ENCODE measurements at regions not wholly inside any gene's neighbourhood (a gene's known extent, or its start where the extent isn't known, plus 50 kb on each side); places are given as distances from the start of the nearest gene placed in this dataset.

DNA sequence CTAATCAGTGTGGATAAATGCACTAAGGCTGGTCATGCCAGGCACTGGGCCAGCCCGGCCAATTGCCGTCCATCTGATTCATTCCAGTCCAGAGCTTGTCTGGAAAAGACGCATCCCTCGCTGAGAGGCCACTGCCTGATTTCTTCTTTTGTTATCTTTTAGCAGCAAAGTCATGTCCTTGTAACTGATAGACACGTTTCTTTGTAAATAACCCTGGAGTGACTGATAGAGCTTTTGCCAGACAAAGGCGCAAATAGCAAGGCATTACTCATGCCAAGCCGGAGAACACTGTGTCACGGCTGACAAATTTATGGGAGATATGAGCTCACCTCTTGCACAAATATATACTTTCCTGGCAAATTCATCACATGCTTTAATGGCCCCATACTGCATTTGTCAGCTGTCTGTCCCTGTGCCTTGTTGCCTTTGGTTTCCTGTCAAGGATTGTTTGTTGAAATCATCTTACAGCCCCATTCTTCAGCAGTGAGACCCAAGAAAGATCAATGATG, 164.4 kb downstream of the ETAA1 start:
- TF ChIP-seq CEBPB (IDR thresholded peaks at IDR 0.05; ENCODE audit: low read depth): no peak
- no peak for TF ChIP-seq EZH2 (IDR thresholded peaks at IDR 0.05)
- TF ChIP-seq POLR2A (IDR thresholded peaks at IDR 0.05; ENCODE audit: borderline replicate concordance, extremely low read depth, insufficient read depth, insufficient read length): no peak
- TF ChIP-seq, protein P1, sequence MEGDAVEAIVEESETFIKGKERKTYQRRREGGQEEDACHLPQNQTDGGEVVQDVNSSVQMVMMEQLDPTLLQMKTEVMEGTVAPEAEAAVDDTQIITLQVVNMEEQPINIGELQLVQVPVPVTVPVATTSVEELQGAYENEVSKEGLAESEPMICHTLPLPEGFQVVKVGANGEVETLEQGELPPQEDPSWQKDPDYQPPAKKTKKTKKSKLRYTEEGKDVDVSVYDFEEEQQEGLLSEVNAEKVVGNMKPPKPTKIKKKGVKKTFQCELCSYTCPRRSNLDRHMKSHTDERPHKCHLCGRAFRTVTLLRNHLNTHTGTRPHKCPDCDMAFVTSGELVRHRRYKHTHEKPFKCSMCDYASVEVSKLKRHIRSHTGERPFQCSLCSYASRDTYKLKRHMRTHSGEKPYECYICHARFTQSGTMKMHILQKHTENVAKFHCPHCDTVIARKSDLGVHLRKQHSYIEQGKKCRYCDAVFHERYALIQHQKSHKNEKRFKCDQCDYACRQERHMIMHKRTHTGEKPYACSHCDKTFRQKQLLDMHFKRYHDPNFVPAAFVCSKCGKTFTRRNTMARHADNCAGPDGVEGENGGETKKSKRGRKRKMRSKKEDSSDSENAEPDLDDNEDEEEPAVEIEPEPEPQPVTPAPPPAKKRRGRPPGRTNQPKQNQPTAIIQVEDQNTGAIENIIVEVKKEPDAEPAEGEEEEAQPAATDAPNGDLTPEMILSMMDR (IDR thresholded peaks at IDR 0.05 in 2 of 3, conservative IDR thresholded peaks at IDR 0.05 in 1 of 3; ENCODE audit: borderline replicate concordance in 1 of 3, insufficient read depth in 1 of 3, low read depth in 2 of 3, low read length in 2 of 3): no peak
- TF ChIP-seq SIN3A (IDR thresholded peaks at IDR 0.05; ENCODE audit: low read depth): no peak
- TF ChIP-seq POLR2AphosphoS5 (IDR thresholded peaks at IDR 0.05; ENCODE audit: low read depth, low read length): no peak
- TF ChIP-seq, protein P2, sequence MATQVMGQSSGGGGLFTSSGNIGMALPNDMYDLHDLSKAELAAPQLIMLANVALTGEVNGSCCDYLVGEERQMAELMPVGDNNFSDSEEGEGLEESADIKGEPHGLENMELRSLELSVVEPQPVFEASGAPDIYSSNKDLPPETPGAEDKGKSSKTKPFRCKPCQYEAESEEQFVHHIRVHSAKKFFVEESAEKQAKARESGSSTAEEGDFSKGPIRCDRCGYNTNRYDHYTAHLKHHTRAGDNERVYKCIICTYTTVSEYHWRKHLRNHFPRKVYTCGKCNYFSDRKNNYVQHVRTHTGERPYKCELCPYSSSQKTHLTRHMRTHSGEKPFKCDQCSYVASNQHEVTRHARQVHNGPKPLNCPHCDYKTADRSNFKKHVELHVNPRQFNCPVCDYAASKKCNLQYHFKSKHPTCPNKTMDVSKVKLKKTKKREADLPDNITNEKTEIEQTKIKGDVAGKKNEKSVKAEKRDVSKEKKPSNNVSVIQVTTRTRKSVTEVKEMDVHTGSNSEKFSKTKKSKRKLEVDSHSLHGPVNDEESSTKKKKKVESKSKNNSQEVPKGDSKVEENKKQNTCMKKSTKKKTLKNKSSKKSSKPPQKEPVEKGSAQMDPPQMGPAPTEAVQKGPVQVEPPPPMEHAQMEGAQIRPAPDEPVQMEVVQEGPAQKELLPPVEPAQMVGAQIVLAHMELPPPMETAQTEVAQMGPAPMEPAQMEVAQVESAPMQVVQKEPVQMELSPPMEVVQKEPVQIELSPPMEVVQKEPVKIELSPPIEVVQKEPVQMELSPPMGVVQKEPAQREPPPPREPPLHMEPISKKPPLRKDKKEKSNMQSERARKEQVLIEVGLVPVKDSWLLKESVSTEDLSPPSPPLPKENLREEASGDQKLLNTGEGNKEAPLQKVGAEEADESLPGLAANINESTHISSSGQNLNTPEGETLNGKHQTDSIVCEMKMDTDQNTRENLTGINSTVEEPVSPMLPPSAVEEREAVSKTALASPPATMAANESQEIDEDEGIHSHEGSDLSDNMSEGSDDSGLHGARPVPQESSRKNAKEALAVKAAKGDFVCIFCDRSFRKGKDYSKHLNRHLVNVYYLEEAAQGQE (IDR thresholded peaks at IDR 0.05; ENCODE audit: low read depth): no peak
- TF ChIP-seq, protein P3, sequence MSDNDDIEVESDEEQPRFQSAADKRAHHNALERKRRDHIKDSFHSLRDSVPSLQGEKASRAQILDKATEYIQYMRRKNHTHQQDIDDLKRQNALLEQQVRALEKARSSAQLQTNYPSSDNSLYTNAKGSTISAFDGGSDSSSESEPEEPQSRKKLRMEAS (IDR thresholded peaks at IDR 0.05): no peak
- TF ChIP-seq EGR1 (IDR thresholded peaks at IDR 0.05; ENCODE audit: low read depth): no peak
- no peak for TF ChIP-seq EZH2phosphoT487 (IDR thresholded peaks at IDR 0.05; ENCODE audit: borderline replicate concordance)
- no peak for TF ChIP-seq SRF (IDR thresholded peaks at IDR 0.05; ENCODE audit: low read depth)
- TF ChIP-seq TCF7L2 (IDR thresholded peaks at IDR 0.05; ENCODE audit: borderline replicate concordance, extremely low read depth, insufficient read depth, insufficient read length): no peak
- no peak for TF ChIP-seq SP1 (IDR thresholded peaks at IDR 0.05; ENCODE audit: low read depth)
- TF ChIP-seq, protein P4, sequence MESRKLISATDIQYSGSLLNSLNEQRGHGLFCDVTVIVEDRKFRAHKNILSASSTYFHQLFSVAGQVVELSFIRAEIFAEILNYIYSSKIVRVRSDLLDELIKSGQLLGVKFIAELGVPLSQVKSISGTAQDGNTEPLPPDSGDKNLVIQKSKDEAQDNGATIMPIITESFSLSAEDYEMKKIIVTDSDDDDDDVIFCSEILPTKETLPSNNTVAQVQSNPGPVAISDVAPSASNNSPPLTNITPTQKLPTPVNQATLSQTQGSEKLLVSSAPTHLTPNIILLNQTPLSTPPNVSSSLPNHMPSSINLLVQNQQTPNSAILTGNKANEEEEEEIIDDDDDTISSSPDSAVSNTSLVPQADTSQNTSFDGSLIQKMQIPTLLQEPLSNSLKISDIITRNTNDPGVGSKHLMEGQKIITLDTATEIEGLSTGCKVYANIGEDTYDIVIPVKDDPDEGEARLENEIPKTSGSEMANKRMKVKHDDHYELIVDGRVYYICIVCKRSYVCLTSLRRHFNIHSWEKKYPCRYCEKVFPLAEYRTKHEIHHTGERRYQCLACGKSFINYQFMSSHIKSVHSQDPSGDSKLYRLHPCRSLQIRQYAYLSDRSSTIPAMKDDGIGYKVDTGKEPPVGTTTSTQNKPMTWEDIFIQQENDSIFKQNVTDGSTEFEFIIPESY (IDR thresholded peaks at IDR 0.05; ENCODE audit: extremely low read depth, insufficient replicate concordance, low read length): no peak

Measured in HCT116 (cell line).